Ectodermal cell (in vitro differentiated cells): ENCODE measurements at regions not wholly inside any gene's neighbourhood (a gene's known extent, or its start where the extent isn't known, plus 50 kb on each side); places are given as distances from the start of the nearest gene placed in this dataset.
"Not testable (repeated sequence)": the region's sequence is repeated elsewhere in the genome, so short reads cannot be mapped to it uniquely, and the experiment has no call there.

Source experiments
- H3K27ac ChIP-seq: 2 replicates; pipeline ENCODE4 v1.7.0; 2013; ENCODE audit warnings: mild to moderate bottlenecking, low read depth, low read length; ENCODE audit not compliant: insufficient read depth, poor library complexity, severe bottlenecking
- H3K27me3 ChIP-seq: 2 replicates; pipeline ENCODE4 v1.7.0; 2013; ENCODE audit warnings: mild to moderate bottlenecking, low read length; ENCODE audit not compliant: insufficient read depth, control insufficient read depth, poor library complexity, severe bottlenecking
- H3K36me3 ChIP-seq: one replicate; pipeline ENCODE4 v1.7.0; 2013; ENCODE audit warnings: low read length; ENCODE audit not compliant: control insufficient read depth, insufficient read depth
- H3K4me1 ChIP-seq: one replicate; pipeline ENCODE4 v1.7.0; 2013; ENCODE audit warnings: low read length; ENCODE audit not compliant: control insufficient read depth, insufficient read depth
- H3K4me3 ChIP-seq: 2 replicates; pipeline ENCODE4 v1.7.0; 2013; ENCODE audit warnings: low read depth, low read length, control low read depth; ENCODE audit not compliant: insufficient read depth
- H3K9me3 ChIP-seq: 2 replicates; pipeline ENCODE4 v1.7.0; 2013; ENCODE audit warnings: mild to moderate bottlenecking, low read length, moderate library complexity; ENCODE audit not compliant: control insufficient read depth
- WGBS, 2 experiments: methylation state at CpG; one replicate each; pipeline ENCODE4 v1.1.7; 2013; ENCODE audit warnings: missing lambda C conversion rate in 2 of 2; 5-methylcytosine and 5-hydroxymethylcytosine counted together

DNA sequence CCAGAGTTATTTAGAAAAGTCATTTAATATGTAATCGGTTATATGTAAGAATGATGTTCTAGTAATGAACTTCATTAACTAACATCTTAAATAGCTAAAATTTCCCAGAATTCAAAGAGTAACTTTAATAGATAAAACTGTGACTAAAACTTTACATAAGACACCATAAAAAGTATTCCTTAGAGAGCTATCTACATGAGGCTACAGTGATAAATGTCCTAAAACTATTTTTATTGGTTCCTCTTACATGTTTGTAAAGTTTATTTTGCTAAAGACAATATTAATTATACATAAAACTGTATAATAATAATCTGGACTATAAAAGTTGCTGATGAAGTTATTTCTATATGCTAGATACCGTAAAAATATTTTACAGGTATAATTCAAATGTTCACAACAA, 897.7 kb upstream of the EPHA5 start:
- WGBS, 2 experiments: no CpG with 5 or more reads among the region's 2 CpGs
- Histone ChIP-seq H3K4me3 (no peak overlapping the region), H3K27me3 (no peaks in the 10 kb centered on the region), H3K4me1 (no peaks in the 10 kb centered on the region), H3K27ac (no peak overlapping the region), H3K9me3 (no peaks in the 10 kb centered on the region), H3K36me3 (no peaks in the 10 kb centered on the region)

DNA sequence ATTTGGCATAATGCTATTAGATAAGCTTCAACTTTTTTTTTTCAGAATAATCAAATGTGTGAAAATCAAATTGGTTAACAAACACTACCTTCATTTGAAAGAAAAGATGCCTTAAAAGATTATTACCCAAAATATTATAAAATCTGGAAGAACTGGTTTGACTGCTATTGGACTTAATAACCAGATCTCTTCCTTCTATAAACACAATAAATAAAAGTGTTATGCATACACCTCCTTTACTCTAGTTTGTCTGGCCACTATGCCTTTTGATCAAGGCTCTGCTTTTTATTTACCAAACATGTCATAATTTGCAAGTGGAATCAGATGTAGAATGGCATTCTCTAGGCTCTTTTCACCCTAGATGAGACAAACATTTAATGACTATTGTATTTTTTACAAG, 897.3 kb upstream of the EPHA5 start:
- H3K4me1 ChIP-seq: no peaks in the 10 kb centered on the region
- H3K9me3 ChIP-seq: no peaks in the 10 kb centered on the region
- no peaks in the 10 kb centered on the region for H3K36me3 ChIP-seq
- no peaks in the 10 kb centered on the region for H3K27me3 ChIP-seq
- H3K4me3 ChIP-seq: no peak overlapping the region
- no peak overlapping the region for H3K27ac ChIP-seq

DNA sequence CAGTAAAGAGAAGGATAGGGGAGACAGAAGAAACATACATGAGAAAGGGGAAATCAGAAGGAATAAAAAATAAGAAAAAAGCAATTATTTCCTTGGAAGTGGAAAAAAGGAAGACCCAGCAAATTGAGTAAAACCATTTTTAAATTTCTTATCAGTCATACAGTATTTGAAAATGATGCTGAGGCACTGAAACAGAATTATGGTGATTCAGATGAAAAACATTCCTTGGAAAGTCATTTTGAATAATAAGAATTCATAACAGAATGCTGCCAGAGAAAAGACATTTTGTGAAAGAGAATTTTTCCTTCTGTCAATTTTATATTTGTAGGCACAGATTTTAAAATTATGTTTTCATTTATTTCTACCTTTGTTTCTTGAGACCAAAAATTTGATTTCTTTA, 895.5 kb upstream of the EPHA5 start:
- Histone ChIP-seq H3K27me3 (no peaks in the 10 kb centered on the region), H3K36me3 (no peaks in the 10 kb centered on the region), H3K27ac (no peak overlapping the region)

DNA sequence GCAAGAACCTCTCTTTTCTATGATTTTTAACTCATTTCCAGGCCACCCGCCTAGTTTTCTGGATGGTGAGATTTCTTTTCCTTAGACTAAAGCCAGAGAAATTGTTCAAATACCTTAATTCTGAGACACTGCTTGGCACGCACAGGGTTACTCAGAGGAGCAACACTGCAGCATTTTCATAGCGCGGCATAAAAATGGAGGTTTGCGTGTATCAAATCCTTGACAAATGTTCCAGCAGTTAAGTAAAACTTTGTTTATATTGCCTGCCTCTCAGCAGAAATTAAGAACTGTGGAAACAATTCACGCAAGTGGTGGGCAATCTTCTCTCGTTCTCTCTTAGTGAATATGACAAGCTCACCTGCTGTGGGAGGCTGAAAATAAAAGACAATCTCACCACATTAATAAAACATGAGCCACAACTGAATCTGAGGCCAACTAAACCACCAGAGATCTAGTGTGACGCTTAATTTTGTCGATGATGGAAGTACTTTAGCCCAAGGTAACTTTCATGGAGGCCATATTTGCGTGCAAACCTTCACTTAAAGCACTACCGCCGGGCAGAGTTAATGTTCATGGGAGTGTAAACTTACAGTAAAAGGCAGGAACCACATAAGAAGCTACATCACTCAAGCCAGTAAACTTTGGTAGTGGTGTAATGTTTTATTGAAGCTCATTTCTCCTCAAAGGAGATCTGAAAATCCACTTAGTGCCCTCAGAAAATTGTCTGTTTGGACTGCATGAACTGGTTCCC, 894.8 kb upstream of the EPHA5 start:
- H3K36me3 ChIP-seq: no peaks in the 10 kb centered on the region
- H3K9me3 ChIP-seq: no peaks in the 10 kb centered on the region
- H3K4me3 ChIP-seq: no peak overlapping the region
- no peak overlapping the region for H3K27ac ChIP-seq
- no peaks in the 10 kb centered on the region for H3K4me1 ChIP-seq
- no peaks in the 10 kb centered on the region for H3K27me3 ChIP-seq
- 92 to 93% methylated on average over 12 of the region's 12 CpGs for WGBS, 2 experiments

More for the DNA sequence above, 895.5 kb upstream of the EPHA5 start:
- Histone ChIP-seq H3K9me3 (no peaks in the 10 kb centered on the region), H3K4me3 (no peak overlapping the region), H3K4me1 (no peaks in the 10 kb centered on the region)

DNA sequence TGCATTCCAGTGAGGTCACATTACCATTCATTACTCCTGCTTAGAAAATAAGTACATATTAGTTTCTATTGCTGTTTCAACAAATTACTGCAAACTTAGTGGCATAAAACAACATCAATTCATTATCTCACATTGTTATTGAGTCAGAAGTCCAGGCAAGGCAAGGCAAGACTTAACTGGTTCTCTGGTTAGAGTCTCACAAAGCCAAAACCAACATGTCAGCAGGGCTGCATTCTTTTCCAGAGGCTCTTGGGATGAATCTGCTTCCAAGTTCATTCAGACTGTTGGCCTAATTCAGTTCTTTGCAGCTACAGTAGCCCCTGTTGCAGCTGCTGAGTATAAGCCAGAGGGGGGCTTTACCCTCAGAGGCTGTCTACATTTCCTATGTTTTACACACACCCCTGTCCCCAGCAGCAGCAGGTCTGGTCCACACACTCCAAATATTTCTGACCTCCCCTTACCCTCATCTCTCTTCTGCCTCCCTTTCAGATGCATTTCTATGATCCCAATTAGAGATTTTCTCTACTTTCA, 892.1 kb upstream of the EPHA5 start:
- H3K4me1 ChIP-seq: no peaks in the 10 kb centered on the region
- H3K4me3 ChIP-seq: no peak overlapping the region
- H3K36me3 ChIP-seq: no peaks in the 10 kb centered on the region
- no peak overlapping the region for H3K27ac ChIP-seq
- no peaks in the 10 kb centered on the region for H3K27me3 ChIP-seq
- H3K9me3 ChIP-seq: no peaks in the 10 kb centered on the region

DNA sequence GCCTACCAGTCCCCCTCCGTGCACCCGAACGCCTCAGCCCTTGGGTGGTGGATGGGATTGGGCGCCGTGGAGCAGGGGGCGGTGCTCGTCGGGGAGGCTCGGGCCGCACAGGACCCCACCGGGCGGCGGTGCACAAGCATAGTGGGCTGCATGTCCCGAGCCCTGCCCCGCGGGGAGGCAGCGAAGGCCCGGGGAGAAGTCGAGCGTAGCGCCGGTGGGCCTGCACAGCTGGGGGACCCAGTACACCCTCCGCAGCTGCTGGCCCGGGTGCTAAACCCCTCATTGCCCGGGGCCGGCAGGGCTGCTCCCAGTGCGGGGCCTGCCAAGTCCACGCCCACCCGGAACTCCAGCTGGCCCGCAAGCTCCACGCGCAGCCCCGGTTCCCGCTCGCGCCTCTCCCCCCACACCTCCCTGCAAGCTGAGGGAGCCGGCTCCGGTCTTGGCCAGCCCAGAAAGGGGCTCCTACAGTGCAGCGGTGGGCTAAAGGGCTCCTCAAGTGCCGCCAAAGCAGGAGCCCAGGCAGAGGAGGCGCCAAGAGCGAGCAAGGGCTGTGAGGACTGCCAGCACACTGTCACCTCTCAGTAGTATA, 891.3 kb upstream of the EPHA5 start:
- H3K27me3 ChIP-seq, H3K36me3 ChIP-seq, H3K4me3 ChIP-seq, H3K27ac ChIP-seq, H3K9me3 ChIP-seq, H3K4me1 ChIP-seq: not testable (repeated sequence)
- WGBS, 2 experiments: 96 to 97% methylated on average over 42 of the region's 42 CpGs

DNA sequence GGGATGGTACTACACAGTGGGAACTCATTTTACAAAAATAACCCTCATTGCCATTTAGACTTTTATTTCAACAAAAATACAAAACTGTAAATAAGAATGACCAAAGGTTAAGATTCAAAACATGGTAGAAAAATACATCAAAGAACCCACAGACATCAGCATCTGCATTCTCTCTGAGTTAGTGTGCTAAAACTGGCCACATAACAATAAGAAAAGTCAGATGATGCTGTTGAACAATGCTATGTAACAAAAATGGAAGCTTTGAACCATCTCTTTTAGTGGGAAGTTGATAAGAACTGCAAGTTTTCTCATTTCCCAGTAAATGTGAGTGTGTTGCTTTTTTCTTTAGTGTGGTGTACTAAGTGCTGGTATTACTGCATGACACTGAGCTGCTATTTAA, 888.4 kb upstream of the EPHA5 start:
- Histone ChIP-seq H3K9me3 (no peaks in the 10 kb centered on the region), H3K27me3 (no peaks in the 10 kb centered on the region), H3K4me1 (no peaks in the 10 kb centered on the region), H3K36me3 (no peaks in the 10 kb centered on the region), H3K27ac (no peak overlapping the region), H3K4me3 (no peak overlapping the region)

DNA sequence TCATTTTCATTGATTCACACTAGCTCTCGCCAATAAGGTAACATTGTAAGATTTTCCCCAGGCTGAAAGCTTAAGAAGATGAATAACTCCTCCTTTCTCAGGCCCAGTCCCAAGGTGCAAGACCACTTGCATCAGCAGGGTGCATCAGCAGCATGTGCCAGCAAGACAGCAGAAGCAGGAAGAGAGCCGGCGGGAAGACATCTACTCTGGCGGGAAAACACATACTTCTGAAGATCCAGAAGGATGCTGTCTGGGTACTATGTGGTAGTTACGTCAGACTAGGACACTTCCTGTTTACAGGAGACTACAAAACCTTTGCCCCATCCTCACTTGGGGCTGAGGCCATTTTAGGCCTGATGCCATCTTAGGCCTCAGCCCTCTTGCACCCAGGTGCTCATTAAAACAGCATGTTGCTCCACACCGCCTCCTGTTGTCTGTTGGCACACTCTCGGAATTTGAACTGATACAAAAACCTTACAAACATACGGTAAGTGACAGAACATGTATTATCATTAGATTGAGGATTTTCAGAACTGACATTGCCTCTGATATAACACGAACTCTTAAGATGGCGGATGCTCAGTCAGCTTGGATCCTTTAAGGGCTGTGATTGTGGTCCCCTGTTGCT, 886.5 kb upstream of the EPHA5 start:
- WGBS, 2 experiments: 95 to 96% methylated on average over 10 of the region's 10 CpGs
- Histone ChIP-seq H3K4me1 (no peaks in the 10 kb centered on the region), H3K27me3 (no peaks in the 10 kb centered on the region), H3K27ac (no peak overlapping the region), H3K4me3 (no peak overlapping the region), H3K9me3 (no peaks in the 10 kb centered on the region), H3K36me3 (no peaks in the 10 kb centered on the region)

DNA sequence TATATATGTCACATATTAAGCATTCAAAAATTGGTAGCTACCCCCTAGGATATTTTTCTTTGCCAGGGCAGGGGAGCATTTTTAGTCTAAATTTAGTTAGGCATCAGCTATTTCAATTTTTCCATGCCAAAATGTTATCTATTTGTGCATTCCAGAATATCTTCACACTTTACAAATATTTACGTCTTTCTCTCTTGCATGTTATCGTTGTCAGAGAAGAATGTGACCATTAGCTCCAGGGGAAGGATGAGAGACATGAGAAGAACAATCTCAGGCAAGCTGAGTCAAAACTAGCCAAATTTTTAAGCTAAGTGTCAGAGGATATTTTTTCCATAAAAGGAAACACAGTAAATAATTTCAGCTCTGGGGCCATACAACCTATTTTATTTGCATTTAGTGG, 885.0 kb upstream of the EPHA5 start:
- no peaks in the 10 kb centered on the region for H3K9me3 ChIP-seq
- no peaks in the 10 kb centered on the region for H3K4me1 ChIP-seq
- no peaks in the 10 kb centered on the region for H3K27me3 ChIP-seq
- no peak overlapping the region for H3K4me3 ChIP-seq
- H3K36me3 ChIP-seq: no peaks in the 10 kb centered on the region
- no peak overlapping the region for H3K27ac ChIP-seq
- 93 to 100% methylated on average over 1 to 2 of the region's 2 CpGs for WGBS, 2 experiments

DNA sequence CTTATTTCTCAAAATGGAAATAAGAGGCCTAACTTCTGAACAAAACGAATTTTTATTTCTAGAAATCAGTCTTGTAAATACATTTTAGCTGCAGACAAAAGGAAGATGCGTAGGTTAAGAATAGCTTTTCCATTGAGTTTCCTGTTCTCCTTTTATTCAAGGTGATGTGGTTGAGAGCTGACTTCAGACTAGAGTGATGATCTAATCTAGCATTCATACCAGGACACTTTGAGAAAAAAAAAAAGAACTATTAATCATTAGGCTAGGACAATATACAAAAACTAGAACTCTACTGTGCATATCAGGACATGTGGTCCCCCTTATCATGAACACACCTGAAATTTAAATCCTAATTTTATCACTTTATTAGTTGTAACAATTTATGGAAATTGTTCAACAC, 884.5 kb upstream of the EPHA5 start:
- Histone ChIP-seq H3K4me1 (no peaks in the 10 kb centered on the region), H3K27me3 (no peaks in the 10 kb centered on the region), H3K36me3 (no peaks in the 10 kb centered on the region), H3K4me3 (no peak overlapping the region), H3K9me3 (no peaks in the 10 kb centered on the region), H3K27ac (no peak overlapping the region)
- WGBS, 2 experiments: 94 to 100% methylated on average over 2 of the region's 2 CpGs
